ENCODE measurements at regions not wholly inside any gene's neighbourhood (a gene's known extent, or its start where the extent isn't known, plus 50 kb on each side); places are given as distances from the start of the nearest gene placed in this dataset.

DNA sequence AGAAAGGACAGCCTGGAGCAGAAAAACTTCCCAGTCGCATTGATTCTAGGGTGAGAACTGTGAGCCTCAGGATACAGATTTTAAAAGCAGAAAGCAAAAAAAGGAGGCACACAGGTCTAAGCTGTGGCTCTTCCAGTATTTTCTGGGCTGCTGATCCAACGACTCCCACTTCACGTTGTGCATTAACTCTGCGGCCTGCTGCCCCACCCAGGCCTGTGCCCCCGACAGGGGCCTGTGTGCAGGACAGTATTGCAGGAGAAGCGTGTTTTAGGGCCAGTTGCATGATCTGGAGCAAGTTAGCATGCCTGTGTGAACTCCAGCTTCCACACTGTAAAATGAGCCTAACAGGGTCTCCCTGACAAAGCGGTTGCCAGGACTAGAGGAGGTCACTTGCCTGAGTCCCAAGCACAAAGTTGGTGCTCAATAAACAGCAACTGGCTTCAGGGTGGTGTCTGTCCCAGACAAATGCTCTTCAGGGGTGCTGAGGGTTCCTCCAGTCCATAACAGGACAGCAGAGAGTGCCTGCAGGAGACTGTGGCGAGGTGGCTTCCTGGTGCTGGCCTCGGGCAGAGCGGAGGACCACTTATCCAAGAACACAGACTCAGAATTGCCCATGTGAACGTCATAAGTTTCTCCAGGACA is 66.8 kb upstream of the RAB4A start:
- TF ChIP-seq, protein P1, sequence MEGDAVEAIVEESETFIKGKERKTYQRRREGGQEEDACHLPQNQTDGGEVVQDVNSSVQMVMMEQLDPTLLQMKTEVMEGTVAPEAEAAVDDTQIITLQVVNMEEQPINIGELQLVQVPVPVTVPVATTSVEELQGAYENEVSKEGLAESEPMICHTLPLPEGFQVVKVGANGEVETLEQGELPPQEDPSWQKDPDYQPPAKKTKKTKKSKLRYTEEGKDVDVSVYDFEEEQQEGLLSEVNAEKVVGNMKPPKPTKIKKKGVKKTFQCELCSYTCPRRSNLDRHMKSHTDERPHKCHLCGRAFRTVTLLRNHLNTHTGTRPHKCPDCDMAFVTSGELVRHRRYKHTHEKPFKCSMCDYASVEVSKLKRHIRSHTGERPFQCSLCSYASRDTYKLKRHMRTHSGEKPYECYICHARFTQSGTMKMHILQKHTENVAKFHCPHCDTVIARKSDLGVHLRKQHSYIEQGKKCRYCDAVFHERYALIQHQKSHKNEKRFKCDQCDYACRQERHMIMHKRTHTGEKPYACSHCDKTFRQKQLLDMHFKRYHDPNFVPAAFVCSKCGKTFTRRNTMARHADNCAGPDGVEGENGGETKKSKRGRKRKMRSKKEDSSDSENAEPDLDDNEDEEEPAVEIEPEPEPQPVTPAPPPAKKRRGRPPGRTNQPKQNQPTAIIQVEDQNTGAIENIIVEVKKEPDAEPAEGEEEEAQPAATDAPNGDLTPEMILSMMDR (conservative IDR thresholded peaks at IDR 0.05; ENCODE audit: low read depth, low read length): no peak
- TF ChIP-seq EZH2 (IDR thresholded peaks at IDR 0.05; ENCODE audit: borderline replicate concordance, low read depth, low read length, poor library complexity, severe bottlenecking): no peak
